ENCODE measurements at regions not wholly inside any gene's neighbourhood (a gene's known extent, or its start where the extent isn't known, plus 50 kb on each side); places are given as distances from the start of the nearest gene placed in this dataset.

DNA sequence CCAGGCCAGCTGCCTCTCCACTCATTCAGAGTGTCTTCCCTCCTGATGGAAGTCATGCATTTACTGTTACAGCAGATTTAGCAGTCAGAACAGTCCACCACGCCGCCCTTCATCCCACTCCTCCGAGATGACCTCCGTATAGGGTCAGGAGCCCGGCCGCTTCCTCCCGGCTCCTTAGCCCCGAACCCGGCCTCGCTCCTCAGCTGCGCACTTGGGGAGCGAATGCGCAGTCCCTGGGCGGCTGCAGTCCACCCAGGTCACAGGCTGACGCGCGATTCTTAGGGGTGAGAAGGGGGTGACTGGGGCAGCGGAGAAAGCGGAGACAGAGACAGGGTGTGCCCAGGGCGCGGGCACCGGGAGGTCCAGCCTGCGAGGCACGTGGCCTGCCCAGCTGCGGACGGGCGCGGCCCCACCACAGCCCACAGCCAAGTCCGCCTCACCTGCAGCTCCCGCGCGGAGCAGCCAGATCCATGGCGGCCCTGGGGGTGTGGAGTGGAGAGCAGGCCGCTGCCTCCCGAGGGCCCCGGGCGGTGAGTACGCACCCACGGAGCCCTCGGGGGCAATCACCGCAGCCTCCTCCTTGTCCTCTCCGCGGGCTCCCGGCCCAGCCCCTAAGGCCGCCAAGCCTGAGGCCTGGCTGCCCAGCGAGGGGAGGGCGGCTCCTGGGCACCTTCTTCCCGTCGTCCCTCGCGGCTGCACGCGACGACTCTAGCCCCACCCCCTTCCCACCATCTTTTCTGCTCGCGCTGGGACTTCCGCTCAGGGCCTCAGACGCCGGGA, 286.6 kb downstream of the BRD1 start:
- no peak for DNase-seq

- DNase-seq: no peak
Measured at GRCh38 chr22:49540084-49540912, 287.4 kb downstream of the BRD1 start.

- no peak for DNase-seq
Measured at GRCh38 chr22:49538006-49538405, 289.7 kb downstream of the BRD1 start.

DNA sequence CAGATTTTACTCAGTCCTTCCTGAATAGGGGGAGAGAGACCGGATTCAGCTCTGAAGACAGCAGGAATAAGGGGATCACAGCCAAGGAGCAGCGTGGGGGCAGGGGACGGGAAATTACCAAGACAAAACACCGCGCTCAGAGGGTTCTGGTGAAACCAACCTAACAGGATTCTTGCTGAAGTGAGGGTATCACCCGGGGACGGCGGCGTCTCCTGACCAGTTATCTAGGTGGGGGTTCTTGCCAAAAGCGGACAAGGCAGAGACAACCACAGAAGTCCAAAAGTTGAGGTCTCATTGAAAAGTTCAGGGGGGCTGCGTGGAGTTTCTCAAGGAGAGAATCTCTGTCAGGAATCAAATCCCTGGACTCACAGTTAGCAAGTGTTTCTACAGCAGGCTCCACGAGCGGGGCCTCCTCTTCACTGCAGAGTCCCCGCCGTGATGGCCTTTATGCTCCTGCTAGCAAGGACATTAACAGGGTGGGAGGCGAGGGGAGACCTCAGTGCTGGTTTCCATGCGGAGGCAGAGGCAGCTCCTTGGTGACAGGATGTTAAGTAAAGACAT, 291.0 kb downstream of the BRD1 start:
- no peak for DNase-seq

DNA sequence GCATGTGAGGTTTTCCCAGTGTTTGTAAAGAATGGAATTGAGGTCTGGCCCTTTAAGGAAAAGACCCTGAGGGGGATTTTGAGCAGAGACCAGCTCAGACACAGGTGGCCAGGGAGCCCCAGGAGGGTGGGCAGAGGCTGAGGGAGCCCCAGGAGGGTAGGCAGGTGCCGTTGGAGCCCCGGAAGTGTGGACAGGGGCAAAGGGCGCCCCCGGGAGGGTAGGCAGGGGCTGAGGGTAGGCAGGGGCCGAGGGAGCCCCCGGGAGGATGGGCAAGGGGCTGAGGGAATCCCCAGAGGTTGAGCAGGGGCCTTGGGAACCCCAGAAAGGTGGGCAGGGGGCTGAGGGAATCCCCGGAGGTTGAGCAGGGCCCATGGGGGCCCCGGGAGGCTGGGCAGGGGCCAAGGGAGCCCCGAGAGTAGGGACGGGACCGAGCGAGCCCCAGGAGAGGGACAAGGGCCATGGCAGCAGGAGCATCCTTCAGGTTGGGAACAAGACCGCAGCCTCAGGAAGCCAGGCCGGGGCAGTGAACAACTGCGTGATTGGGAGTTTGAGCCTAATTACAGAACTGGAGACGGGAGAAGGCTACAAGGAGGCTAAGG, 292.0 kb downstream of the BRD1 start:
- DNase-seq: no peak

GRCh38 chr22:49535126-49535525, 292.5 kb downstream of the BRD1 start:
- no peak for DNase-seq

- DNase-seq: no peak
Measured at GRCh38 chr22:49534386-49534785, 293.3 kb downstream of the BRD1 start.

DNA sequence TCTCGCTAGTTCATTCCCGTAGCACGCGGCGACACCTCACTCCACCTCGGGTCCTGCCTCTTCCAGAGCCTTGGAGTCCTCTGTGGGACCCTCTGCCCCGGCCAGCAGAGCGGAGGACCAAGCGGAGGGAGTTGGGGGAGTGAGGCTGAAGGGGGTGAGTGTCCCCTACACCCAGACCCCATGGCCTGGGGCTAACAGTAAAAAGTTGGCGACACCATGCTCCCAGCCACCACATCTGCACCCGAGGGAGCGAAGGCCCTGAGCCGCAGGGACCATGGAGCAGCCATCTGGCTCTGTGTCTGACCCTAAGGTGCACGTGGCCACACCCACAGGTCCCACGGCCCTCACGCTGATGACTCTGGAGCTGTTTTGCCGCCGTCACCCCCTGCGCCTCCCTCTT, 293.8 kb downstream of the BRD1 start:
- no peak for DNase-seq

DNA sequence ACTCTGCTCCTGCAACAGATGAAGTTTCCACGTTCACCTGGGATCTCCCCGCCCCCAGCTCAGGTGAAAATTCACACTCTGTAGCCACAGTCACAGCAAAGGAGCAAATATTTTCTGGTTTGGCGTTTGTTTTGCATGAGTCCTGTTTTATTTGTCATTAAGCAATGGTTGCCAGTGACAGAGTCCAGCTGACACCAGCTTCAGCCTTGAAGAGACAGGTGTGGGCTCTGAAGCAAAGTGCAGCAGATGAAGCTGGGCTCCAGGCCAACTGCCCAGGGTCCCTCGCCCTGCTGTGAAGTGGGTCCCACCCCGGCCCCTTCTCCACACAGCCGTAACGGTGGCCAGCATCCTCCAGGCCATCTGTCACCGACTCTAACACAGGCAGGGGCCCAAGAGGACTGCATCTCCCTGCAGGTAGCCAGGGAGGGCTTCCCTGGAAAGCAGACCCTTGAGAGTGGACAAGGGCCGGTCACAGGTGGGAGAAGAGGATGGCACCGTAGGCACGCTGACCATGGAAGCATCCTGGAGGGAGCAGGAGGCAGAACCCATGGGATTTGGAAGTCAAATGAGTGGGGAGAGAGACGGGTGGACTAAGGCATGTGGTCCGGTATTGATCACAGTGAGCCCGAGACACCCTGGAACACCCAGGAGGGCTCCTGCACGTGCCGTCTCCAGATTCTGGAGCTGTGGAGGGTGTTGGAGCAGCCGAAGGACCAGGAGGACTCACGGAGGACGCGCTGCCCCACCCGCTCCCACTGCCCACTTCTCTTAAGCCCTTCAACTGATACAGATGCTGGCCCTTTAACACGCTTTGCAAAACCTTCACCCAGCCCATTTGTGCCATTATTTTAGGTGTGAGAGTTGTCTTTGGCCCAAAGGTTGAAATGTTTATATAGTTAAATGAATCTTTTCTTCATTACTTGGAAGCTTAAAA, 294.5 kb downstream of the BRD1 start:
- no peak for DNase-seq

- no peak for DNase-seq
Measured at GRCh38 chr22:49531368-49531791, 296.3 kb downstream of the BRD1 start.

DNA sequence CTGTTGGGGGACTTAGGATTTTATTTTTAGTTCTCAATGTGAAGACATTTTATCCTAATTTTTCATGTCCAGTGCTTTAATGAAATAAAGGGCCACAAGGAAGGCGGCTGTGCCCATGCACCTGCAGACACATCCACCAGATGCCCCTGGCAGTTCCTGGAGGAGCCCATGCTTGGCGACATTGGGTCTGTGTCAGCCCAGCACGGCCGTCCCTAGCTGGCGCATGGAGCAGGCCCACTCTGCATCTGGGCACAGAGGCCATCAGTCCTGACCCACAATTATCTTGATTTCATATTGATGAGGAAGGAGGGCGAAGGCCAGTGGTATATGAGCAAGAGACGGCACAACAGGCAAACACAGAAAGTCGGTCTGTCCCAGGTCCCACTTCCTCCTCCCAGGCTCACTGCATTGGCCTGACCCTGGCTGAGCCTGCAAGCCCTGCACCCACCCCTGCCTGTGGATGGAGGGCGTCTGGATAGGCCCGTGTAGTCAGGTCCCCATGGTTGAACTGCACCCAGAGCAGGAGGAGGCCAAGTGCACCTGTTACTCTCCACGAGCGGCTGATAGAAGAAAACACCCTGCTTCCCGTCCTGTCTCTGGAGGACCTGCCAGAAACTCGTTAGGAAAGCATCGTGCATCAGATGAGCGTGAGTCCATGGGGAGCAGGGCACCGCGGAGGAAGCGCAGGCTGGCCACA, 296.9 kb downstream of the BRD1 start:
- no peak for DNase-seq

GRCh38 chr22:49528420-49528720, 299.3 kb downstream of the BRD1 start:
- DNase-seq: no peak

DNA sequence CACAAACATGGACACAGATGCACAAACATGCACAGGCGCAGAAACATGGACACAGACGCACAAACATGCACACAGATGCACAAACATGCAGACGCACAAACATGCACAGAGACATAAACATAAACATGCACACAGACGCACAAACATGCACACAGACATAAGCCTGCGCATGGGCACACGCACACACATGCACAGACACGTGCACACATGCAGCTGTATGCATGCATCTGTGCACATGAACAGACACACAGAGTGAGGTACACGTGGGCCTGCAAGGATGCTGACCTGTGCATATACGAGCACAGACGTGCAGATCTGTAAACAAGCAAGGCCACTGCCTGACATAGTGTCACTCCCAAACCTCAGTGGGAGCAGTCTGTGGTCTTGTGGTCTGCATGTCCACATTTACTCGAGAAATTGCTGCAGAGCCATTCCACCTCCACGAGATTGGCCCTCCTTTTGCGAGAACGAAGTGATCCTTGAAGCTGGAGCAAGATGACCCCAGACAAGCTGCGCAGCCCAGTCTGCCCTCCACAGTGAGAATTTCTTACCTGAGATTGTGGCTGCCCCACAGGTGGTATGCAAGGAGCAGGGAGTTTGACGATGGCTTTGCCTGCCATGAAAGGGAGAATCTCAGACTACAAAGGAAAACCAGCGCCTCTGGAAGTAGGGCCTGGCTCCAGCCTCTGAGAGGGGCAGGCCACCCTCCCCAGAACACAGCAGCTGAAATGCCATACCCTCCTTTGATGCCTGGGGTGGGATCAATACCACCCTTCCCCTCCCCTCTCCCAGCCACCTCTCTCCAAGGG, 299.9 kb downstream of the BRD1 start:
- DNase-seq: no peak

GRCh38 chr22:49525801-49526535, 301.7 kb downstream of the BRD1 start:
- no peak for DNase-seq

DNA sequence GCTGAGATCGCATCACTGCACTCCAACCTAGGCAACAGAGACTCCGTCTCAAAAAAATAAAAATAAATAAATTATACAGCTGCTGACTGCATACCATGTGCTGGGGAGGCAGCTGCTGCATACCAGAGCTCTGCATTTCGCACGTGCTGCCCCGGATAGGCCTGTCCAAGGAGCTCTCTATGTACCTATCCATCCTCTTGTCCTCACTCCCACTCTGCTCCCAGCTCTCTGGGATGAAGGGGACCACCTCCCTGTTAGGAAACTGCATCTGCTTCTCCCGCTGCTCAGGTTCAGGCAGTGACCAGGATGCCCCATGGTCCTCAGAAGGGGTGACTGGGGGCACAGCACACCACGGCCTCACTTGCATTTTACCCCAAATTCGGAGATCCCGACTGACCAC, 302.3 kb downstream of the BRD1 start:
- no peak for DNase-seq

DNA sequence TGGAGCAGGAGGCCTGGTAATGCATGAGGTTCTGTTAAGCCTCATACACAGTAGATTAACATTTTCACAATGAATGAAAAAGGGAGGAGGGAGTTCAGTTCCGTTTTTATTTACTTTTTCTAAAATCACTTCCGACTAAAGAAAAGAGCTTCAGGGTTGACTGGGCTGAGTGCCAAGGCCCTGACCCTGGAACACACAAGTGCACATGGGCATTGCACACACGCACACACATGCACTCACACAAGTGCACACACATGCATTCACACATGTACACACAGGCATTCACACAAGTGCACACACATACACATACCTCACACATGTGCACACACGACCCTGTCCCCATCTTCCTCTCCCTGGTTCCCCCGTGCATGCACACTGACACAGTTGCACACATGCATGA, 303.3 kb downstream of the BRD1 start:
- DNase-seq: no peak

- no peak for DNase-seq
Measured at GRCh38 chr22:49523374-49524008, 304.2 kb downstream of the BRD1 start.

DNA sequence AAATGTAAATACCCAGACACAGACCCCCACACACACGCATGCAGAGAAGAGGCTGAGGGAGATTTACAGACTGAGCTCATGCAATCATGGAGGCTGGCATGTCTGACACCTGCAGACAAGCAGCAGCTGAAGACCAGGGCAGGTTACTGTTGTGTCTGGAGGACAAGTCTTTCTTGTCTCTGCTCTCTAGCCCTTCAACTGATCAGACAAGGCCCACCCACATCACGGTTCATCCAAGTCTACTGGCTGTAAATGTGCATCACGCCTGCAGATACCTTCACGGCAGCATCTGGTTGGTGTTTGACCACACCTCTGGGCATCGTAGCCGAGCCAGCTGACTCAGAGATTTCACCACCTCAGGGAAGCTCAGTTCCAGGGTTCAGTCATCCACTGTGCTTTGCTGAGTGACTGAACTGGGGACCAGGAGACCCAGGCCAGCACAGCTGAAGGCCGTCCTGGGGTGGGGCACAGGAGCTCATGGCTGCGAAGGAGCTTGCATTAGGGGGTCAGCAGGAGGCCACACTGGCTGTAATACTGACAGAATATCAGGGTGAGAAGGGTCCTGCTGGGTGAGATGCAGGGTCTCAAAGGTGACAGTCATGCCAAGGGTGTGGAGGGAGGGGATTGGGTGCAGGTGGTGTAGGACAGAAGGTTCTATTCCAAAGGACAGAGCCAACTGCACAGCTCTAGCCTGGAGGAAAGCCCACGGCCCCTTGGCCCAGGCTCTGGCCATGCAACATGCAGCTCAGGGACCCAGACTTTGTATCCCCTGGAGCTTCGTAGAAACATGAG, 304.9 kb downstream of the BRD1 start:
- no peak for DNase-seq

DNA sequence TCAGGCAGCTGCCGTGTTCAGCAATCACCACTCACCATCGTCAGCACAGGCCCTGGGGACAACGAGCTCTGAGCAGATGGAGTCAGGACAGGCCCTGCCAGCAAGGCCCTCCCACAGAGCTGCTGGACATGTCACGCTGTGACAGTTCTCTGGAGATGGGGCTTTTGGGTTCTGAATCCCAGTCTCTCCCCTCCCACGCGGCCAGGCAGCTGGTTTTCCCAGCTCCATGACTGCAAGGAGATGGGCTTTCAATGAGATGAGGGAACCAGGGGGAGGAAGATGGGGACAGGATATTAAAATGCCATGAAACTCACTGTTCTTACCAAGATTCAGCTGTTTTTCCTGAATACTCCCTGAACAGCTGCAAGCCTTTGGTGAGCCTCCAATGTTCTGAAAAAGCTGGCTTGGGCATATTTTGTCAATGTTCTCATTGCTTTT, 305.9 kb downstream of the BRD1 start:
- no peak for DNase-seq

Measured in activated effector memory CD4-positive, alpha-beta T cell treated with Interleukin-2 at 50 U/mL for 16 hours (primary cell).